ENCODE measurements at regions not wholly inside any gene's neighbourhood (a gene's known extent, or its start where the extent isn't known, plus 50 kb on each side); places are given as distances from the start of the nearest gene placed in this dataset.

DNA sequence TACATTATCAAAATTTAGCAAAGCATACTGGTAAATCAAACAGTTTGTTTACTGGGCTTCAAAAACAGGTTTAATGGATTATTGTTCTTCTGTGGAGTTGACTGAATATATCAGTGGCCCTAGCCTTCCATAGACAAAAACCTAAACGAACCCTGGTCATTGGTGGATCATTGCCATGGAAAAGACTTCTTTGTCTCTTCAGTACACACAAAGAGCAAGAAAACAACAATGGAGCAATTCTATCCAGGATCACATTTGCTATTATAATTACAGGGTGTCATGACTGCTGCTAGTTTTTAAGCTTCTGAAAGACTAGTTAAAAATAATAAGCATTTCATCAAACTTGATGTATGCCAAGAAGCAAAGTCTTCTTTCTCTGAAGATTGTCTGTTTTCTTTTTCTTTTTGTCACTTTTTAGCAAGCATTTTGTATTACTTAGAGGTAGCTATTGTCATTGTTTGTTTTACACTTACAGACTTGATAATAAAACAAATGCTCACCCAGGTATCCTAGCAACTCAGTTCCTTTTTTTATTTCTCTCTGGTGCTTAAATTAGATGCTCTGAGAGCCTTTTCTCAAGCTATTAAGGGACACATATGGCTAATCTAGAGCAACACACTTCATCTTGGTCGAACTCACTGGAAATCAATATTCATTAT, 1228.7 kb upstream of the DDX18 start:
- TF ChIP-seq, protein P1, sequence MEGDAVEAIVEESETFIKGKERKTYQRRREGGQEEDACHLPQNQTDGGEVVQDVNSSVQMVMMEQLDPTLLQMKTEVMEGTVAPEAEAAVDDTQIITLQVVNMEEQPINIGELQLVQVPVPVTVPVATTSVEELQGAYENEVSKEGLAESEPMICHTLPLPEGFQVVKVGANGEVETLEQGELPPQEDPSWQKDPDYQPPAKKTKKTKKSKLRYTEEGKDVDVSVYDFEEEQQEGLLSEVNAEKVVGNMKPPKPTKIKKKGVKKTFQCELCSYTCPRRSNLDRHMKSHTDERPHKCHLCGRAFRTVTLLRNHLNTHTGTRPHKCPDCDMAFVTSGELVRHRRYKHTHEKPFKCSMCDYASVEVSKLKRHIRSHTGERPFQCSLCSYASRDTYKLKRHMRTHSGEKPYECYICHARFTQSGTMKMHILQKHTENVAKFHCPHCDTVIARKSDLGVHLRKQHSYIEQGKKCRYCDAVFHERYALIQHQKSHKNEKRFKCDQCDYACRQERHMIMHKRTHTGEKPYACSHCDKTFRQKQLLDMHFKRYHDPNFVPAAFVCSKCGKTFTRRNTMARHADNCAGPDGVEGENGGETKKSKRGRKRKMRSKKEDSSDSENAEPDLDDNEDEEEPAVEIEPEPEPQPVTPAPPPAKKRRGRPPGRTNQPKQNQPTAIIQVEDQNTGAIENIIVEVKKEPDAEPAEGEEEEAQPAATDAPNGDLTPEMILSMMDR (optimal IDR thresholded peaks at IDR 0.05 in 1 of 3, IDR thresholded peaks at IDR 0.05 in 1 of 3, conservative IDR thresholded peaks at IDR 0.05 in 1 of 3; ENCODE audit: extremely low read depth in 1 of 3, insufficient read depth in 2 of 3, low read length in 3 of 3), result no peak
- no peak for TF ChIP-seq EZH2 (IDR thresholded peaks at IDR 0.05; ENCODE audit: low read length)
